Gastrocnemius medialis (tissue), 4 donors: ENCODE measurements at regions not wholly inside any gene's neighbourhood (a gene's known extent, or its start where the extent isn't known, plus 50 kb on each side); places are given as distances from the start of the nearest gene placed in this dataset.

ENCODE experiments used
- ATAC-seq, 2 donors: fragments of 150-250 bp; one replicate each; pipeline ENCODE4 v1.9.1; 2016
- DNase-seq, 2 donors: peaks; one replicate each; pipeline ENCODE4 v3.0.0-alpha.2; 2019
- H3K27ac ChIP-seq, 4 donors: fragments of 200-600 bp; sonication (generic); 1 replicate in 1 of 4; 2 replicates in 3 of 4; pipeline ENCODE4 v1.5.1; 2016 to 2018; ENCODE audit warnings: mild to moderate bottlenecking in 2 of 4, moderate library complexity in 1 of 4
- H3K27me3 ChIP-seq, 3 donors: fragments of 200-600 bp; sonication (generic) in 2 of 3; 1 replicate in 1 of 3; 2 replicates in 2 of 3; pipeline versions ENCODE4 v1.5.1 to v1.6.0; 2016 to 2019; ENCODE audit warnings: mild to moderate bottlenecking in 1 of 3, moderate library complexity in 1 of 3
- H3K36me3 ChIP-seq, 2 donors: fragments of 200-600 bp; sonication (generic) in 1 of 2; one replicate each; pipeline ENCODE4 v1.5.1; 2017 to 2018
- H3K4me1 ChIP-seq, 2 donors: fragments of 200-600 bp; sonication (generic) in 1 of 2; one replicate each; pipeline ENCODE4 v1.5.1; 2016 to 2017; ENCODE audit warnings: mild to moderate bottlenecking in 2 of 2
- H3K4me3 ChIP-seq, 4 donors: fragments of 200-600 bp; sonication (generic) in 3 of 4; 1 replicate in 1 of 4; 2 replicates in 3 of 4; pipeline ENCODE4 v1.5.1; 2016 to 2019; ENCODE audit warnings: mild to moderate bottlenecking in 2 of 4
- H3K9me3 ChIP-seq, 3 donors: fragments of 200-600 bp; sonication (generic) in 2 of 3; 1 replicate in 1 of 3; 2 replicates in 2 of 3; pipeline ENCODE4 v1.5.1; 2016 to 2019
- POLR2A ChIP-seq, 2 donors: fragments of 450-650 bp; IDR thresholded peaks; one replicate each; pipeline ENCODE4 v1.6.1; 2017; ENCODE audit warnings: antibody characterized with exemption in 2 of 2, mild to moderate bottlenecking in 2 of 2, moderate library complexity in 2 of 2
- in situ Hi-C, 4 donors: fragments of 200-750 bp; cut with MboI; loops; one replicate each; pipeline versions ENCODE4 v1.15.0 to v1.8.0; 2017; ENCODE audit warnings: low sequenced_read_pairs in 4 of 4
- intact Hi-C: fragments of 100-400 bp; cut with DNase I; formaldehyde crosslinking; loops from one replicate; pipeline ENCODE4 v1.15.1; 2023; ENCODE audit warnings: low total_unique reads
- TF ChIP-seq, protein P1 (sequence below), 5 experiments: fragments of 450-650 bp in 3 of 5; fragments of 200-600 bp in 2 of 5; sonication (generic) in 2 of 5; IDR thresholded peaks in 4 of 5; conservative IDR thresholded peaks in 1 of 5; 1 replicate in 4 of 5; 2 replicates in 1 of 5; pipeline ENCODE4 v1.5.1; 2016 to 2019; ENCODE audit warnings: antibody characterized with exemption in 5 of 5, mild to moderate bottlenecking in 3 of 5, moderate library complexity in 3 of 5

DNA sequence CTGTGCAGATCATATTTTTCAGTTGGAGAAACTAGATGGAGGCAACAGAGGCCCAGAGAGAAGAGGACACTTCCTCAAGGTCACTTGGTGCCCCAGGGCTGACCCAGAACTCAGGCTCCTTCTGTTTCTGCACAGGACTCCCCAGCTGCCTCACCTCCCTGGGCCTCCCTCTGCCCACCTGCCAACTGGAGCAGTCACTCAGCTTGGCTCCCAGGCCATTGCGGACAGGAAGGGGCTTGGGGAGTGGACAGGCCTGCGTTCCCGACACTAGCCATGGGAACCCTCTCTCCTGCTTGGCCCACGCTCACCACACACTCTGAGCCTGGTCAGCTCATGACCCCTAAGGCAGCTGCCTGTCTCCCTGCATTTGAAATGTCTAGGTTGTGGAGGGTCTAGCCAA is 78.1 kb upstream of the BRD7 start:
- Histone ChIP-seq H3K36me3 (no peaks in the 10 kb centered on the region), H3K27ac (no peak overlapping the region), H3K9me3 (no peaks in the 10 kb centered on the region), H3K27me3 (peaks cover 0 to 3% (median 0%) of the 10 kb centered on the region in 3 donors), H3K4me3 (no peak overlapping the region), H3K4me1 (no peaks in the 10 kb centered on the region)
- no peak for ATAC-seq
- intact Hi-C loops (no loop called here), in situ Hi-C loops (no loop called here)
- TF ChIP-seq, protein P1, sequence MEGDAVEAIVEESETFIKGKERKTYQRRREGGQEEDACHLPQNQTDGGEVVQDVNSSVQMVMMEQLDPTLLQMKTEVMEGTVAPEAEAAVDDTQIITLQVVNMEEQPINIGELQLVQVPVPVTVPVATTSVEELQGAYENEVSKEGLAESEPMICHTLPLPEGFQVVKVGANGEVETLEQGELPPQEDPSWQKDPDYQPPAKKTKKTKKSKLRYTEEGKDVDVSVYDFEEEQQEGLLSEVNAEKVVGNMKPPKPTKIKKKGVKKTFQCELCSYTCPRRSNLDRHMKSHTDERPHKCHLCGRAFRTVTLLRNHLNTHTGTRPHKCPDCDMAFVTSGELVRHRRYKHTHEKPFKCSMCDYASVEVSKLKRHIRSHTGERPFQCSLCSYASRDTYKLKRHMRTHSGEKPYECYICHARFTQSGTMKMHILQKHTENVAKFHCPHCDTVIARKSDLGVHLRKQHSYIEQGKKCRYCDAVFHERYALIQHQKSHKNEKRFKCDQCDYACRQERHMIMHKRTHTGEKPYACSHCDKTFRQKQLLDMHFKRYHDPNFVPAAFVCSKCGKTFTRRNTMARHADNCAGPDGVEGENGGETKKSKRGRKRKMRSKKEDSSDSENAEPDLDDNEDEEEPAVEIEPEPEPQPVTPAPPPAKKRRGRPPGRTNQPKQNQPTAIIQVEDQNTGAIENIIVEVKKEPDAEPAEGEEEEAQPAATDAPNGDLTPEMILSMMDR (IDR thresholded peaks at IDR 0.05 in 4 of 5, conservative IDR thresholded peaks at IDR 0.05 in 1 of 5) = no peak
- no peak for TF ChIP-seq POLR2A (IDR thresholded peaks at IDR 0.05)
- DNase-seq = no peak

DNA sequence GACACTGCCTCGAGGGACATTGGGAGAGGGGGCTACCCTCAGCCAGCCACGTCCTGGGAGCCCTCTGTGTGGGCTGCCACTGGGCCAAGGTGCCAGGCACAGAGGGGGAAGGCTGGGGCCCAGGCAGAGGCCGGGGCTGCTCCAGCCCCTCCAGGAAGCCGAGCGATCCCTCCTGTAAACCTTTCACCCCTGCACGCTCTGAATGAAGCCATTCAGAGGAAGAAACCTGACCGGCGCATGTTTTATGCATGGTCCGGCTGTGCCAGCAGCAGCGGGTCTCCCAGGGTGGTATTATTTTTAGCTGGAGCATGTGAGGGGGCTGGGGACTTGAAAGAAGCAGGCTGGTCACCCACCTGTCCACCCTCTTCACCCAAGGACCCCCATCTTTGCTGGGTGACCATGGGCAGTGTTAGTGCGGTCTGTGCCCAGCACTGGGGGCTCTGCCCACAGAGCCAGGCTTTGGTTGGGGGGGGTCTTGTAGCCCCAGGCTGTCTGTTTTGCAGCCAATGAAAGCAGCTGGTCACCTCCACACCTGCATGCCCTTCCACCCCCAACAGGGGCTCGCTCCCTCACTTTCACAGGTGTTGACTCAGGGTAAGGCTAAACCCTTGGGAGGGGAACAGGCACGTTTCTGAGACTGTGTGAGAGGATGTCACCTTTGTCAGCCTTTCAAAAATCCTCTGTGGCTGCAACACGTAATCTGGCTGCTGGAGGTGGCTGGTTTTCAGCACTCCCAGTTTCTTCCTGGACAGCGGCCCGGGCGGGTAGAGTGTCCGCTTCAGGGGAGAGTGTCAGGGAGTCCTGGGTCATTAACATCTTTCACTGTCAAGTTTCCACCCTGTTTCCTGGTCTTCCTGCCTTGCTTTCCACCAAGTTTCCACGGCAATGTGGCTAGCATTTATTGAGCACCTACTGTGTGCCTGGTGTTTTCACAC is 77.1 kb upstream of the BRD7 start:
- Histone ChIP-seq H3K36me3 (no peaks in the 10 kb centered on the region), H3K27me3 (peaks cover 0 to 3% (median 0%) of the 10 kb centered on the region in 3 donors)
- in situ Hi-C loops = no loop called here

DNA sequence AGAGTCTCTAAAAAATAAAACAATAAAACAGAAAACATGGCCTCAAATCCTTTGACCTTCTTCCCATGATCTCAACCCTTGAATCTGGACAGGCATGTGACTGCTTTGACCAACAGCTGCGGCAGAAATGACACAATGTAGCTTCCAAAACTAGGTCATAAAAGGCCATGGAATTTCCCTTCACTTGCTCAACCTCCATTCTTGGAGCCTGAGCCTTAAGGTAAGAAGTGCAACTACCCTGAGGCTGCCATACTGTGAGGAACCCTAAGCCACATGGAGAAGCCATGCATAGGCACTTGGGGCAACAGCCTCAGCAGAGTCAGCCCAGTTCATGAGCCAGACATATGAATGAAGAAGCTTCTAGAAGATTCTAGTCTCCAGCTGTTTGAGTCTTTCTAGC is 75.7 kb upstream of the BRD7 start:
- H3K27me3 ChIP-seq = peaks cover 0 to 3% (median 0%) of the 10 kb centered on the region in 3 donors
- in situ Hi-C loops = no loop called here
- H3K9me3 ChIP-seq = no peaks in the 10 kb centered on the region
- ATAC-seq (no peak), DNase-seq (no peak)
- no peaks in the 10 kb centered on the region for H3K36me3 ChIP-seq
- no peaks in the 10 kb centered on the region for H3K4me1 ChIP-seq
- H3K4me3 ChIP-seq = no peak overlapping the region
- no peak overlapping the region for H3K27ac ChIP-seq
- no peak for TF ChIP-seq POLR2A (IDR thresholded peaks at IDR 0.05)
- TF ChIP-seq, protein P1 (IDR thresholded peaks at IDR 0.05 in 4 of 5, conservative IDR thresholded peaks at IDR 0.05 in 1 of 5) = no peak
- intact Hi-C loops = no loop called here

More for the DNA sequence above, 77.1 kb upstream of the BRD7 start:
- no peak for TF ChIP-seq POLR2A (IDR thresholded peaks at IDR 0.05)
- TF ChIP-seq, protein P1 (IDR thresholded peaks at IDR 0.05 in 4 of 5, conservative IDR thresholded peaks at IDR 0.05 in 1 of 5) = no peak
- no peak for DNase-seq
- Histone ChIP-seq H3K9me3 (no peaks in the 10 kb centered on the region), H3K4me3 (no peak overlapping the region), H3K4me1 (no peaks in the 10 kb centered on the region), H3K27ac (no peak overlapping the region)
- ATAC-seq = no peak
- intact Hi-C loops = no loop called here

DNA sequence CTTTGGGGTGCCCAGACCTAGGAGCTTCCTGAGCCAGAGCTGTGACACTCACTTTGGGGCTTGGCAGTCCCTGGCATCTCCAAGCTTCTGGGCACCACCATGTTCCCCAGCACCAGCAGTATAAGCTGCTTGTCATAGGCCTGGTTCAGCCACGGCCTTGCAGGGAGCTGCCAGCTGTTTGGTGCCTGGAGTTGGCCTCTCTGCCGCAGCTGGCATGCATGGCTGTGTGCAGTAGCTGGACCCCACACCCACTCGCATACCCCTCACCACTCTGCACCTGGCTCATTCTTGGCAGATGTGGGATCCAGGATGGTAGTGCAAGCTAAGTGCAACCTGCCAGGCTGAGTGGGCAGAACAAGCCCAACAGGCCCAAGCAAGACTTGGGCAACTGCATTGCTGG is 73.4 kb upstream of the BRD7 start:
- no peak for TF ChIP-seq POLR2A (IDR thresholded peaks at IDR 0.05)
- TF ChIP-seq, protein P1 (IDR thresholded peaks at IDR 0.05 in 4 of 5, conservative IDR thresholded peaks at IDR 0.05 in 1 of 5) = no peak
- DNase-seq (no peak), ATAC-seq (no peak)
- in situ Hi-C loops (no loop called here), intact Hi-C loops (no loop called here)
- Histone ChIP-seq H3K36me3 (no peaks in the 10 kb centered on the region), H3K4me3 (no peak overlapping the region), H3K9me3 (no peaks in the 10 kb centered on the region), H3K27ac (no peak overlapping the region), H3K4me1 (no peaks in the 10 kb centered on the region), H3K27me3 (no peaks in the 10 kb centered on the region)
